ENCODE measurements at regions not wholly inside any gene's neighbourhood (a gene's known extent, or its start where the extent isn't known, plus 50 kb on each side); places are given as distances from the start of the nearest gene placed in this dataset.

GRCh38 chr14:22471545-22472121 is 117.4 kb downstream of the DAD1 start:
- Histone ChIP-seq H3K36me3 (no peaks in the 10 kb centered on the region), H3K9me3 (no peaks in the 10 kb centered on the region), H3K27me3 (no peaks in the 10 kb centered on the region), H3K4me3 (no peak overlapping the region)
- DNase-seq, result peak; percentile 19

GRCh38 chr14:22469538-22470303 is 119.3 kb downstream of the DAD1 start:
- DNase-seq, result no peak
- Histone ChIP-seq H3K27me3 (no peaks in the 10 kb centered on the region), H3K4me3 (no peak overlapping the region), H3K36me3 (no peaks in the 10 kb centered on the region), H3K9me3 (no peaks in the 10 kb centered on the region)

- no peaks in the 10 kb centered on the region for H3K36me3 ChIP-seq
- no peak overlapping the region for H3K4me3 ChIP-seq
- no peak for DNase-seq
- no peaks in the 10 kb centered on the region for H3K9me3 ChIP-seq
- no peaks in the 10 kb centered on the region for H3K27me3 ChIP-seq
These were observed 120.2 kb downstream of the DAD1 start for GRCh38 chr14:22468830-22469229.

GRCh38 chr14:22466491-22466890 is 122.5 kb downstream of the DAD1 start:
- Histone ChIP-seq H3K36me3 (no peaks in the 10 kb centered on the region), H3K4me3 (no peak overlapping the region), H3K9me3 (no peaks in the 10 kb centered on the region), H3K27me3 (no peaks in the 10 kb centered on the region)
- peak; percentile 18 for DNase-seq

- no peak overlapping the region for H3K4me3 ChIP-seq
- no peaks in the 10 kb centered on the region for H3K27me3 ChIP-seq
- H3K9me3 ChIP-seq, result no peaks in the 10 kb centered on the region
- no peaks in the 10 kb centered on the region for H3K36me3 ChIP-seq
- no peak for DNase-seq
These were observed 123.7 kb downstream of the DAD1 start for GRCh38 chr14:22465201-22465840.

- no peak overlapping the region for H3K4me3 ChIP-seq
- no peak for DNase-seq
- H3K9me3 ChIP-seq, result no peaks in the 10 kb centered on the region
- no peaks in the 10 kb centered on the region for H3K36me3 ChIP-seq
- H3K27me3 ChIP-seq, result no peaks in the 10 kb centered on the region
These were observed 124.4 kb downstream of the DAD1 start for GRCh38 chr14:22464422-22465142.

GRCh38 chr14:22463763-22464173 is 125.3 kb downstream of the DAD1 start:
- Histone ChIP-seq H3K9me3 (no peaks in the 10 kb centered on the region), H3K27me3 (no peaks in the 10 kb centered on the region), H3K4me3 (no peak overlapping the region), H3K36me3 (no peaks in the 10 kb centered on the region)
- no peak for DNase-seq

GRCh38 chr14:22462923-22463322 is 126.1 kb downstream of the DAD1 start:
- DNase-seq, result no peak
- Histone ChIP-seq H3K4me3 (no peak overlapping the region), H3K36me3 (no peaks in the 10 kb centered on the region), H3K27me3 (no peaks in the 10 kb centered on the region), H3K9me3 (no peaks in the 10 kb centered on the region)

- Histone ChIP-seq H3K9me3 (no peaks in the 10 kb centered on the region), H3K27me3 (no peaks in the 10 kb centered on the region; the same call in 1 of the 2 replicates), H3K36me3 (no peaks in the 10 kb centered on the region), H3K4me3 (no peak overlapping the region)
- DNase-seq, result no peak
These were observed 128.4 kb downstream of the DAD1 start for GRCh38 chr14:22460461-22461195.

- no peak for DNase-seq
- Histone ChIP-seq H3K36me3 (no peaks in the 10 kb centered on the region), H3K27me3 (no peaks in the 10 kb centered on the region; the same call in 1 of the 2 replicates), H3K4me3 (no peak overlapping the region), H3K9me3 (no peaks in the 10 kb centered on the region)
These were observed 130.3 kb downstream of the DAD1 start for GRCh38 chr14:22458737-22459136.

- DNase-seq, result no peak
- Histone ChIP-seq H3K9me3 (no peaks in the 10 kb centered on the region), H3K36me3 (no peaks in the 10 kb centered on the region), H3K4me3 (no peak overlapping the region), H3K27me3 (no peaks in the 10 kb centered on the region; the same call in 1 of the 2 replicates)
These were observed 131.9 kb downstream of the DAD1 start for GRCh38 chr14:22456998-22457594.

- no peak for DNase-seq
- Histone ChIP-seq H3K27me3 (no peaks in the 10 kb centered on the region; the same call in 1 of the 2 replicates), H3K9me3 (no peaks in the 10 kb centered on the region)
These were observed 132.6 kb downstream of the DAD1 start for GRCh38 chr14:22456421-22456820.

GRCh38 chr14:22452330-22452729 is 136.7 kb downstream of the DAD1 start:
- DNase-seq, result no peak
- H3K36me3 ChIP-seq, result no peaks in the 10 kb centered on the region
- no peaks in the 10 kb centered on the region for H3K9me3 ChIP-seq
- H3K4me3 ChIP-seq, result no peak overlapping the region
- no peaks in the 10 kb centered on the region; the same call in 1 of the 2 replicates for H3K27me3 ChIP-seq

More at GRCh38 chr14:22456421-22456820, 132.6 kb downstream of the DAD1 start:
- H3K36me3 ChIP-seq, result no peaks in the 10 kb centered on the region
- H3K4me3 ChIP-seq, result no peak overlapping the region

- no peaks in the 10 kb centered on the region for H3K36me3 ChIP-seq
- no peaks in the 10 kb centered on the region for H3K27me3 ChIP-seq
- H3K4me3 ChIP-seq, result no peak overlapping the region
- no peak for DNase-seq
- H3K9me3 ChIP-seq, result no peaks in the 10 kb centered on the region
These were observed 138.8 kb downstream of the DAD1 start for GRCh38 chr14:22450266-22450665.

- Histone ChIP-seq H3K4me3 (no peak overlapping the region), H3K9me3 (no peaks in the 10 kb centered on the region), H3K36me3 (no peaks in the 10 kb centered on the region), H3K27me3 (no peaks in the 10 kb centered on the region)
- no peak for DNase-seq
These were observed 139.5 kb downstream of the DAD1 start for GRCh38 chr14:22449600-22449905.

GRCh38 chr14:22448905-22449599 is 140.0 kb downstream of the DAD1 start:
- DNase-seq, result no peak
- H3K27me3 ChIP-seq, result no peaks in the 10 kb centered on the region
- no peaks in the 10 kb centered on the region for H3K36me3 ChIP-seq
- no peak overlapping the region for H3K4me3 ChIP-seq
- H3K9me3 ChIP-seq, result no peaks in the 10 kb centered on the region
